GM19467 (cell line): ENCODE measurements at regions not wholly inside any gene's neighbourhood (a gene's known extent, or its start where the extent isn't known, plus 50 kb on each side); places are given as distances from the start of the nearest gene placed in this dataset.

ENCODE experiments used
- ATAC-seq: cut with Tn5 transposase; IDR thresholded peaks from one replicate; pipeline ENCODE4 v1.9.1; 2021; ENCODE audit warnings: mild to moderate bottlenecking, moderate library complexity; ENCODE audit not compliant: unreplicated experiment

DNA sequence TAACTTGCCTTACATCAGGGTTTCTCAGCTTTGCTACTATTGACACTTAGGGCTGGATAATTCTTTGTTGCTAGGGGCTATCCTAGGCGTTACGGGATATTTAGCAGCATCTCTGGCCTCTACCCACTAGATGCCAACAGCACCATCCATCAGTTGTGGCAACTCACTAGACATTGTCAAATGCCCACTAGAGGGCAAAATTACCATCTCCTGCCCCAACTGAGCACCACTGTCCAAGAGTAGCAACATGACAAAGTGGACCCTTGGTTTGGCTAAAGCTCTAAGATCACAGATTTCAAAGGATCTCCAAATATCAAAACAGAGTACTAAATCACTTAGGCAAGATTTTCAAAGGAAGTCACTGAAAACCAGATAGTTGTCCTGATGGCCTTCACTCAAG lies 251.7 kb upstream of the TBX3 start:
- no peak for ATAC-seq

DNA sequence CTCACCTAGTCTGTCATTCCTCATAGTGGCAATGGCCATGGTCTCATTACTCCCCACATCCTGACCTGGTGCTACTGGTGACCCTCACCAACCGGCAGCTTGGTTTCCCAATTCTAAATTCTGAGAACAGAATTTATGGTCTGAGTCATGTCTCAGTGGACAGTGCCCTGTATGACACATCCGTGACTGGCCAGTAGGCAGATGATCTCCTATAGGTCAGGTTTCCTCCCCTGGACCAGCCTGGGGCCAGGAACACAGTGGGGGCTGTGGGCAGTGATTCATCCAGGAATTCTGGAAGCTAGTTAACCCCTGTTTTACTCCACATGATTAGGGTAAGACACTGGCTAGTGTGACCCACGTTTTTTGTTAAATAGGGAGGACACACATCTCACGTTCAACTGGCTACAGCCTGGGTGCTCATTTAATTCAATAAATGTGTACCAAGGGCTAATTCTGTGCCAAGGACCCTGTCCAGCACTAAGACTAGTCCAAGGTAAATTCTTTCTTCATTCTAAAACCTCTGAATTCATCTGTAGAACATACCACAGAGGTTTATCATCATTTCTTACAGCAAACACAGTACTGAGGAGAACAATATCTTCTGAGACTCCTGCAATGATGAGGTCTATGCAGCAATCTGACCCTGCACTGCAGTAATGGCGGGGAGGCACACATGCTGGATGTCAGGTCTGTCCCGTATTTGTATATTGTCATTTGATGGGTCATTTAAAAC lies 249.6 kb upstream of the TBX3 start:
- no peak for ATAC-seq

DNA sequence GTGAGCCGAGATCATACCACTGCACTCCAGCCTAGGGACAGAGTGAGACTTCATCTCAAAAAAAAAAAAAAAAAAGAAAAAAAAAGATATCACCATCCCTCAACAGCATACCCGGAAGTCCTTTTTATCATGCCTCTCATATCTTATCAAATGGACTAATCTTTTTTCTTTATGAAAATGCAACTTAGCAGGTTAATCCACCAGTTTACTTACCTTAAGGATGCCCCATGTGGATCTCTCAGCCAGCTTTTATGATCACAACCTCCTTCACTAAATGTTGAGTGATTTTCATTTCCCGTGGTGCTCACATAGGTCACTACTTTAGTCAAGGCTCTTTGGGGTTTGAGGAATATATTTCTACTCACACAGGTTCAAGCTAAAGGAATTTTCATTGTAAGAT lies 248.8 kb upstream of the TBX3 start:
- no peak for ATAC-seq

DNA sequence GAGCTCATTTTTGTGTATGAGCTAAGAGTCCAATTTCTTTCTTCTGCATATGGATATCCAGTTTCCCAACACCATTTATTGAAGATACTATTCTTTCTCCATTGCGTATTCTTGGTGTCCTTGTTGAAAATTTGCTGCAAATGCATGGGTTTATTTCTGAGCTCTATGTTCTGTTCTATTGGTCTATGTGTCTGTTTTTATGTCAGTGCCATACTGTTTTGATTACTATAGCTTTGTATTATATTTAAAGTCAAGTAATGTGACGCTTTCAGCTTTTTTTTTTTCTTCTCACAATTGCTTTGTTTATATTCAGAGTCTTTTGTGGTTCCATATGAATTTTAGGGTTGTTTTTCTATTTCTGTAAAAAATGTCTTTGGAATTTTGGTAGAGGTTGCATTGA lies 247.1 kb upstream of the TBX3 start:
- no peak for ATAC-seq

DNA sequence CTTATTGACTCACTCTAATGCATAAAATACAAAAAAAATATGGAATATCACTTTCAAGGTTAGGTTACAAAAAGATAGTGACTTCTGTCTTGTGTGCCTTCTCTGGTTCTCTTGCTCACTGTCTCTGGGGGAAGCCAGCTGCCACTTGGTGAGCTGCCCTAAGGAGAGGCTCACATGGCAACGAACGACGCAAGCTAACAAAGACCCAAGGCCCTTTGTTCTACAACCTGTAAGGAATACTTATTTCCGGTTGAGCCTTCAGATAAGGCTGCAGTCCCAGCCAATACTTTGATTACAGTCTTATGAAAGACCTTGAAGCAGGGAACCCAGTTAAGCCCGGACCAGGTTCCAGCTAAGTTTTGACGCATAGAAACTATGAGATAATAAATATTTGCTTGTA lies 242.4 kb upstream of the TBX3 start:
- no peak for ATAC-seq

DNA sequence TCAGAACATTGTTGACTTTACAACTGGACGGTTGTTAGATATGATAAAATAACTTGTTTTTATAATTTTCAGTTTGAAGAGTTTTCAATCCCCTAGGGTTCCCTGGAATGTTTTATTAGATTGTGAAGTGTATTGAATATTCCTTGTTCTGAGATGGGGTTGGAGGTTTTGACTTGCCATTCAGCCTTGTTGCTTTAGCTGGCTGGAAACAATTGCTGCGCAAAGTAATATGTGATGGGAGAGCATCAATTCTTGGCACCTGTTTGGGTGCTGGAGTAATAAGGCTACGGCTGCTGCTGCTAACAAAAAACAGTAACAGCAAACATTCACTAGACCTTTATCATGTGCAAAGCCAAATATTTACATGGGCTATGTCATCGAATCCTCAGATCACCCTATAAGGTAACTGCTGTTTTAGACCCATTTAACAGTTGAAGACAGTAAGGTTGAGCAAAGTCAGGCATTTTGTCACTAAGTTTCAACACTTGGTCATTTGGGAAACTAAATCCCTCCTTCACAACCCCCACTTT lies 241.0 kb upstream of the TBX3 start:
- ATAC-seq: no peak

DNA sequence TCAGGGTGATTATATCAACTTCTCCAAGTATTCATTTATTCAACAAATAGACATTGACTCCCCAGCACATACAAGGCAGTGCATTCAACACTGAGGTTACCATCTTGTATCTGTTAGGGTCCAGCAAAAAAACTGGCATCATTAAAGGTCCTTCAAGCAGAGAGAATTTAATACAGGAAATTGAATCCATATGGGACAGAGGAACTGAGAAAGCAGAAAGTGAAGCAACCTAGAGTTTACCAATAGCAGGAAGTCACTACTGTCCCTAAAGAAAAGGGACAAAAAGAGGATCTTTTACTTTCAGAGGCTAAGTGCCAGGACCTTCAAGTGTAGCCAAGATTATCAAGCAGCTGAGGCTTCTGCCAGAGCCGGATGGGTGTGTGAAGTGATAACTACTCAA lies 237.8 kb upstream of the TBX3 start:
- no peak for ATAC-seq

DNA sequence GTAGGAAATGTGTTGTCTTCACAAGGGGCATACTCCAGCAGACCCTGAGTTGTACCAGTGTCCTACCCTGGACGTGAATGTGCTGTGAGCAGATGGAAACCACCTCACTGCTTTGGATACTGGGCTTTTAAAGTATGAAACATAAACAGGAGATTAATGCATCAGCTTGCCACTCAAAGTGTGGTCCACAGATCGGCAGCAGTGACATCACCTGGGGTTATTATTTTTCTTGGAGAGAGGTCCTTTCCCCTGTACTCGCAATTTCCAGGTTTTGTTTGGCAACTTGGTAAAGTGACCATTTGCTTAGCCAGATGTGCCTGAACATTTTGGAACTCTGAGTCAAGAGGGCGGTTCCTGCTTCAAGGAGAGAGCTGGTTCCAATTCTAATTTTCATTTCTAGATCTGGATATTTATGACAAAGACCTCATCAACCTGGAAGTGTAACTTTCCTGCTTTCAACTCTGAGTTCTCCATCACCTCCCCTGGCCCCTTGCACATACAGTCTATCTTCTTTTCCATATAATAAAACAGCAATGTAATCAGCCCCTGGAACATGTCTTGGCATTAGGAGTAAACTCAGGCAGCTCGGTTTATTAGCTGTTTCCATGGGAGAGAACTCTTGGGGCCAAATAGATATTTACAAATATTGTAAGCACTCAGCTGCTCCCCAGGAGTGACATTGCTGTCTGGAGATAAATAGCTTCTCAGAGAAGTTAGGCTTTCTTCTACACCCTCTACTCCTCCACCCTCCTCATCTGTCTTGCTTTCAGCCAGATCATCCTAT lies 237.0 kb upstream of the TBX3 start:
- no peak for ATAC-seq

DNA sequence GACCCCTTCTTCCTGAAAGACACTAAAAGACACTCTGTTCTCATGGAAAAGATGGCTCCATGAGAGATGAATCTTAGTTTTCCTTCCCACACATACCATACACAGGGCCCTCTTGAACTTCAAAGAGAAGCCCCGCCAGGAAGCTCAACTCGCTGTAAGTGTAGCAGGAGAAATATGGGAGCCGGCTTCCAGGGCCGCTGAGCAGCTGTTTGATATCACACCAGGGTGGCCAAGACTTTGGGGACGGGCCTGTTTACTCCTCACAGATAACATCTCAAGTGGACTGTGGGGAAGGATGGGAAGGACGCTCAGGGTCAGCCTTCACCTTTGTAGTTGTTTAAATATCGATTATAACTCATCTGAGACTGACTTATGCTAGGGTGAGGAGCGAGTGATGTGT lies 235.5 kb upstream of the TBX3 start:
- no peak for ATAC-seq

DNA sequence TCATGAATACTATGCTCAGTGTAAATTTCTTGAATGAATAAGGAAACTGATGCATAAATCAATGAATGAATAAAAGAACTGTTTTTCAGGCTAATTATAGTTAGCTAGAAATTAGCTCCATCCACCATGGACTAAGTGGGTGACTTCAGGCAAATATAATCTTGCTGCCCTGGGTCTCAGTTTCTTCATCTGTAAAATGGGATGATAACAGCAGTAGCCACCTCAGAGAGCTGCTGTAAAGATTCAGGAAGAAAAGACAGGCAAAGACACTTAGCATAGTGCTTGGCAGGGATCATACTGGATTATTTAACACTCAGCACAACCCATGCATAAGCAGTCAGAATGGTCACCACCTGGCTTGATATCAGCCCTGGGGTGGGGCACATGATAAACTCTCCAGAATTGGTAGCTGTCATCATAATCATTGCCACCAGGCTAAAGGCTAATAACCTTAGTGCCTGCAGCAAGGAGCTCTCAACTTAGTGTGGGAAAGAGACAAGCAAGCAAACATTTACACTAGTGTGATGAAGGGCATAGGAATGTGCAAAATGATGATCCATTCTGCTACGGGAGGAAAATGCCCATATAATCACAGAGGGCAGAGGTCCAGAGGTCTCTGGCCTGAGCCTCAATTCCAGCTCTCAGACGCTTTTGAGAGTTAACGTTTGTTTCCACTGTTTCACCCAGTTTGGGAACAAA lies 234.7 kb upstream of the TBX3 start:
- ATAC-seq: no peak

DNA sequence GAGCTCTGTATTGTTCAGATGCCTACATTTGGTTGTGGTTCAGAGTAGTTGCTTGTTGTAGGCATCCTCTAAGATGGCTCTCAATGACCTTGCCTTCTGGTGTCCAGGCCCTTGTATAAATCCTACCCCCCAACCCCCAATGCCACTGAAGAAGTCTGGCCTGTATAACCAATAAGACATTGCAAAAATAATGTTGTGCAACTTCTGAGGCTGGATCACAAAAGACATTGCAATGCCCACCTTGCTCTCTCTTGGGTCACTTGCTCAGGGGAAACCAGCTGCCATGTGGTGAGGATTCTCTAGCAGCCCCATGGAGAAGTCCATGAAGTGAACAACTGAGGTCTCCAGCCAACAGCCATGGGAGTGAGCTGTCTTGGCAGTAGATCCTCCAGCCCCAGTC lies 234.0 kb upstream of the TBX3 start:
- no peak for ATAC-seq

DNA sequence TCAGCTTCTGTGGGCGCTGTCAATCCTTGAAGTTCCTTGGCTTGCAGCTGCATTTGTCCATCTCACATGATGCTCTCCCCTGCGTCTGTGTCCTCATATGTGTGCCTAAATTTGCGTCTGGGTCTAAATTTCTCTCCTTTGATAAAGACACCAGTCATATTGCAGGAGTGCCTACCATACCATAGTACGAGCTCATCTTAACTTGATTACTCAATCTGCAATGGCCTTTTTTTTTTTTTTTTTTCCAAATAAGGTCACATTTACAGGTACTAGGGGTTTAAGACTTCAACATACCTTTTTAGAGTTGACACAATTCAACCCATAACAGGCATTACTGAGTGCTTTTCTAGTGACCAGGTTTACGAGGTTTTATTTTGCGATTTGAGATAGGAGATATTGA lies 233.3 kb upstream of the TBX3 start:
- ATAC-seq: no peak

DNA sequence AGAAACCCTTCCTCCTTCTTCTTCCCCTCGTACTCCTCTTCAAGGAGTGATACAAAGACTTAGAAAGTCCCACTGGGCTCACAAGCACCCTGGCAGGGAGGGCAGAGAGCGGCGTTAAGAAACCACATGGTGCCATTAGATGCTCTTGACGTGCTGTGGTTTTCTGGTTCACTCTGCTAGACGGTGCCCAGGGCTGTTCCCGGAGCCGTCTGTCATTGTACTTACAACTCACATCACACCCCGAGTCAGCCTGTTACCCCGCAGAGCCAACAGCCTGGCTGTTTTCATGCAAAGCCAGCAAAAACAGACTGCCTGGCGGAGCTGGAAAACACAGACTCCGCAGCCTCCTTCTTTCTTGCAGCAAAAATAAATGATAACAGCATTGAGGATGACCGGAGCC lies 232.6 kb upstream of the TBX3 start:
- no peak for ATAC-seq

DNA sequence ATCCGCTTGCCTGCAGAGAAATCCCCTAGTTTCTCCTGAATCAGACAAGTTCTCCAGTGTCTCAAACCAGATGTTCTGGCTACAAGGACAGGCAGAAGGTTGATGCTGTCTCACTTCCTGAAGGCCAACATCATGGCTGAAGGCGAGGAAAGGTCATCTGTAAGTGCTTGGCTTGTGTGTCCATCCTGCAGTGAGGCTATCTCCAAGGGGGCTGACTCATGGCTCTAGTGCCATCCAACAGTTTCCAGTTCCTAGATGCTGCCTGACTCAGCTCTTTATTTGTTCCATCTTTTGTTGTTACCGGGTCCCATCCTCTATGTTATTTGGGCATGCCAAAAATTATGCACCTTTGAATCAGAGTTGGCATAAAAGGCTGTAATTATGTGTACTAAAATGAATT lies 232.1 kb upstream of the TBX3 start:
- no peak for ATAC-seq

DNA sequence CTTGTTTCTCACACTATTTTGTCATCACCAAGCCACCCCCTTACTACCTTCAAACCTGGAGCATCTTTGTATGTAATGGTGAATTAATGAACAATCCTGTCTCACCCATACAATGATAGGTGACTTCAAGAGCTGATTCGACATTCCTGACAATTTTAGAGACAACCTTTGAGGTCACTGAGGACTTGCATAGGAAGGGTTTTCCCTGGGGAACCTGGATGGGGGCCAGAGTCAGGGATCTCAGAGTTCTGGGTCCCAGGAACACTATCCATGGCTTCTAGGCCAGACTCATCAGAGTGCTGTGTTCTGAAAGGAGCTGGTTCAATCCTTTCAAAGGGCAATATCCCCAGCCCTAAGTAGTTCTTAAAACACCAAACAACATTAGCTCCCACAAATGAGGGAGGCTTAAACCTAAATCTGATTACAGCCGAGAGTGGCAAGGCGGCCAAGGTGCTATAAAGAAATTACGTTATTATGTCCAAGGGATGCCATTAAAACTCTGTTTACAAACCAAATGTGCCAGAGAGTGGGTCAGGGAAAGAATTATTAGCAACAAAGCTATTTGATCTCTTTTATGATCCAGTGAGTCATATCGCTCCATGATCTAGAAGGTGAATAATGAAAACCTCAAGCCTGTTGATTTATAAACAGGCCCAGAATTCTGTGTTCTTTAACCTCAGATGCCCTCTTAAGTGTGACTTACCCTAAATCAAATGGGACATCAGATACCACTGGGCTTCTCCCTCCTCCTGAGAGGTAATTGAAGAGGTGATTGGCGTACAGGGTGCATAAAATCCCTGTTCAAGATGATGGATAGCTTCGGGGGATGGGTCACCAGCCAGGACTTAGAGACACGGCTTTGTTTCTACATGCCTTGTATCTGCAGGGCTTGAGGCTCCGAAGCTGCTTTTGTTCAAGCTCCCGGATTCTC lies 230.2 kb upstream of the TBX3 start:
- no peak for ATAC-seq

DNA sequence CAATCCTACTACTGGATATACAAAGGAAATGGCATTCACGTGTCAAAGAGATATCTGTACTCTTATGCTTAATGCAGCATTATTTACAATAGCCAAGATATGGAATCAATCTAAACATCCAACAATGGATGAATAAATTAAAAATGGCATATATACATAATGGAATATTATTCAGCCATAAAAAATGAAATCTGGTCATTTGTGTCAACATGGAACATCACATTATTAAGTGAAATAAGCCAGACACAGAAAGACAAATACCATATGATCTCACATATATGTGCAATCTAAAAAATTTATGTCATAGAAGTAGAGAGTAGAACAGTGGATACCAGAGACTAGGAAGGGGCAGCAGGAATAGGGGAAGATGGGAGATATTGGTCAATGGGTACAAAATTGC lies 228.8 kb upstream of the TBX3 start:
- ATAC-seq: no peak

DNA sequence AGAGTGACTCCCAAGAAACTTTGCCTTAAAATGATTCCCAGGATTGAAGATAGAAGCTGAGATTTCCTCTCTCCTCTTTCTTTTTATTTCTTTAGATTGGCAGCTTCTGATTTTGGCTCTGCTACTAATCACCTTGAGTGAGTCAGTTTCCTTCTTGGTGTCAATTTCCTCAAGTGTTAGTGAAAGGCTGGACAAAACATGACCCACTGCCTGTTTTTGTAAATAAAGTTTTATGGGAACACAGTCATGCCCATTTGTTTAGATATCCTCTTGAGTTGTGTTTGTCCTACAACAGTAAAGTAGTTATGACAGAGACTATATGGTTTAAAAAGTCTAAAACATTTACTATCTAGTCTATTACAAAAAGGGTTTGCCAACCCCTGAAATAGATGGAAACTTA lies 227.2 kb upstream of the TBX3 start:
- no peak for ATAC-seq

DNA sequence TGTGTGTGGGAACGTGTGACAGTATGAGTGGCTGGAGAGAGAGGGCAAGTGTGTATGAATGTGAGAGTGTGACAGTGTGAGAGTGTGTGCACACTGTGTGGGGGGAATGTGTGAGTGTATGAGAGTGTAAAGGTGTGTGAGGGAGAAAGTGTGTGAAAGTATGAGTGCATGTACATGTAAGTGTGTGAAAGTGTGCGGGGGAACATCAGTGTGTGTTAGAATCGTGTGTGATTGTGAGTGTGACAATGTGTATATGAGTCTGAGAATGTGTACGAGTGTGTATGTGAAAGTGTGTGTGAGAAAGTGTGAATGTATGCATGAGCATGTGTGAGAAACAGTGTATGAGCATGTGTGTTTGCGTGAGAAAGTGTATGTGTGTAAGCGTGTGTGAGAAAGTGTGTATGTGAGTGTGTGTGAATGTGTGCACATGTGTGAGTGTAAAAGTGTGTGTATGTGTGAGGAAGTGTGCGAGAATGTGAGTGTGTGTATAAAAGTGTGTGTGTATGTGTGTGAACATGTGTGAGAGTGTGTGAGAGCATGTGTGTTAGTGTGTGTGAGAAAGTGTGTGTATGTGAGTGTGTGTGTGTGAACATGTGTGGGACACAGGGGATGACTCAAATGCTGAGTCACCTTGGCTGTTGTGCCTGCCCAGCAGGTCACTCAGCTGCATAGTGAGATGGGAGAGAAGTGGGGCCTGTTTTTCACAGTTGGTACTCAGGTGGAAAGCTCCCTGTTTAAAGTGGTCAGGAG lies 220.5 kb upstream of the TBX3 start:
- no peak for ATAC-seq

DNA sequence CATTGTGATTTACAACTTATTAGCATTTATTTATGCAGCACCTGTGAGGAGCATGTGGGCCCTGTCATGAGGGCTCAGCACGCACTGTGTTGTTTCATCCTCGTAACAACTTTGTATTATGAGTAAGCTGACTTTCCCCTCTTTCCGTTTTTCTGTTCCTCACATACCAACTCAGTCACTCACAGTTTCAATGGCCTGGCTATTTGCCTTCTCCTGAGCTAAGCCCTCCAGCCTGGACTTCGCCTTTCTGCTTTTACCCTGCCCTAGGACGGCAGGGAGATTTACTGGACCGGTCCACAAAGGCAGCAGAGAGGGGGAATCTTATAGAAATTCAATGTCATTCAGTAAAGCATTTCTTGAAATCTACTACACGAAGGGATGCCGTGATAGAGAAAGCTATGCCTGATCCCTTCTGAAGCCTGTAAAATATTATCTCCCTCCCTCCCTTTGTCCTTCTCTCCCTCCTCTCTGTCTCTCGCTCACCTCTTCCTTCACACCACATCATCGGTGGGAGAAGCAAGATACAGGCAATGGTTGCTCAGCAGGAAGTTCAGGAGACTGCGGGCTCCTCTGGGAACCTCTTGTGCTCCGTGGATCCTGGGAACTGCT lies 219.2 kb upstream of the TBX3 start:
- ATAC-seq: no peak

DNA sequence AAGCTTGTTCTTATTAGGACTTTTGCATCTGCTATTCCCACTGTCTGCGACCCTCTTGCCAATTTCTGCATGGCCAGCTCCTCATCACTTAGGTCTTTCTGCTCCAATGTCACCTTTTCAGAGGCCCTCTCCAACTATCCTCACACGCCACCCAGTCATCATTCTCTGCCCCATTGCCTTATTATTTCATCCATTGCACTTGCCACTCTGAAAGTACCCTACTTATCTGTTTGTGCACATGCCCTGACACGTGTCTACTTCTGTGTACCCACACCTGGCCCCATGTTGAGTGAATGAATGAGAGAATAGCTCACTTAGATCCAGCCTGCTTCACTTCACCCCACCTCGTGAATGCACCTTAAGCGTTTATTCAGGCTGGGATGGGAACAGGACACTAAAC lies 218.7 kb upstream of the TBX3 start:
- ATAC-seq: no peak
